Erythroblast (primary cell): ENCODE measurements at regions not wholly inside any gene's neighbourhood (a gene's known extent, or its start where the extent isn't known, plus 50 kb on each side); places are given as distances from the start of the nearest gene placed in this dataset.

Experiments used
- GATA1 ChIP-seq: IDR thresholded peaks from 2 replicates; pipeline ENCODE4 v1.6.1; 2011; ENCODE audit warnings: low read depth, mild to moderate bottlenecking, control low read depth, low read length, moderate library complexity
- POLR2A ChIP-seq: IDR thresholded peaks from 2 replicates; pipeline ENCODE4 v1.6.1; 2011; ENCODE audit warnings: mild to moderate bottlenecking, low read length

- TF ChIP-seq POLR2A: no peak
- TF ChIP-seq GATA1: no peak
Measured at GRCh38 chr11:26793487-26793886, 71.6 kb upstream of the SLC5A12 start.
